Fibroblast of skin of right biceps (primary cell): ENCODE measurements at regions not wholly inside any gene's neighbourhood (a gene's known extent, or its start where the extent isn't known, plus 50 kb on each side); places are given as distances from the start of the nearest gene placed in this dataset.
"Not testable (repeated sequence)": the region's sequence is repeated elsewhere in the genome, so short reads cannot be mapped to it uniquely, and the experiment has no call there.

Experiments
- DNase-seq: peaks from one replicate; pipeline ENCODE4 v3.0.0-alpha.2; 2013

GRCh38 chr11:96942855-96943254 lies 553.0 kb downstream of the JRKL start:
- no peak for DNase-seq

GRCh38 chr11:96943970-96944369 lies 554.2 kb downstream of the JRKL start:
- no peak for DNase-seq

GRCh38 chr11:96948066-96948465 lies 558.3 kb downstream of the JRKL start:
- DNase-seq: no peak

- DNase-seq: no peak
Observed at GRCh38 chr11:96949464-96949863, 559.7 kb downstream of the JRKL start.

- DNase-seq: no peak
Observed at GRCh38 chr11:96954587-96955242, 564.9 kb downstream of the JRKL start.

GRCh38 chr11:96960476-96960875 lies 570.7 kb downstream of the JRKL start:
- no peak for DNase-seq

GRCh38 chr11:96960926-96961325 lies 571.1 kb downstream of the JRKL start:
- no peak for DNase-seq

- no peak for DNase-seq
Observed at GRCh38 chr11:96961931-96962330, 572.1 kb downstream of the JRKL start.

GRCh38 chr11:96963375-96963774 lies 573.6 kb downstream of the JRKL start:
- DNase-seq: no peak

- no peak for DNase-seq
Observed at GRCh38 chr11:96964661-96965060, 574.8 kb downstream of the JRKL start.

GRCh38 chr11:96967616-96968015 lies 577.8 kb downstream of the JRKL start:
- DNase-seq: no peak

- peak; percentile 0 for DNase-seq
Observed at GRCh38 chr11:96969251-96969650, 579.4 kb downstream of the JRKL start.

GRCh38 chr11:96978751-96979150 lies 588.9 kb downstream of the JRKL start:
- no peak for DNase-seq

- DNase-seq: no peak
Observed at GRCh38 chr11:96986516-96986915, 596.7 kb downstream of the JRKL start.

GRCh38 chr11:96990914-96991313 lies 601.1 kb downstream of the JRKL start:
- DNase-seq: no peak

- no peak for DNase-seq
Observed at GRCh38 chr11:97000481-97000880, 610.7 kb downstream of the JRKL start.

GRCh38 chr11:97007283-97007682 lies 617.5 kb downstream of the JRKL start:
- DNase-seq: no peak

GRCh38 chr11:97009613-97010012 lies 619.8 kb downstream of the JRKL start:
- DNase-seq: no peak

- DNase-seq: not testable (repeated sequence)
Observed at GRCh38 chr11:97010997-97011396, 621.2 kb downstream of the JRKL start.

GRCh38 chr11:97015327-97015726 lies 625.5 kb downstream of the JRKL start:
- no peak for DNase-seq

- no peak for DNase-seq
Observed at GRCh38 chr11:97019305-97019704, 629.5 kb downstream of the JRKL start.

GRCh38 chr11:97019754-97020153 lies 629.9 kb downstream of the JRKL start:
- DNase-seq: no peak

GRCh38 chr11:97022955-97023354 lies 633.1 kb downstream of the JRKL start:
- DNase-seq: no peak

GRCh38 chr11:97028836-97029406 lies 639.1 kb downstream of the JRKL start:
- no peak for DNase-seq

- DNase-seq: no peak
Observed at GRCh38 chr11:97033178-97033577, 643.4 kb downstream of the JRKL start.
